SK-N-SH treated with all-trans-retinoic acid at 6 μM for 48 hours (cell line): ENCODE measurements at regions not wholly inside any gene's neighbourhood (a gene's known extent, or its start where the extent isn't known, plus 50 kb on each side); places are given as distances from the start of the nearest gene placed in this dataset.

ENCODE experiments used
- ATAC-seq: fragments of 200-7000 bp; cut with Tn5 transposase; 3 replicates; pipeline ENCODE4 v1.9.1; 2020; ENCODE audit warnings: mild to moderate bottlenecking, moderate library complexity
- ARNTL ChIP-seq: fragments of 450-650 bp; formaldehyde crosslinking; IDR thresholded peaks from 2 replicates; pipeline ENCODE4 v1.5.0; 2020; ENCODE audit warnings: low read depth, mild to moderate bottlenecking, moderate library complexity, borderline replicate concordance
- BACH2 ChIP-seq: fragments of 250-450 bp; sonication (Bioruptor Pico); IDR thresholded peaks from 2 replicates; pipeline ENCODE4 v1.9.0; 2021; ENCODE audit warnings: mild to moderate bottlenecking, borderline replicate concordance
- CREB5 ChIP-seq: fragments of 250-450 bp; sonication (Bioruptor Pico); IDR thresholded peaks from 2 replicates; pipeline ENCODE4 v1.5.1; 2020; ENCODE audit warnings: low read depth, mild to moderate bottlenecking, moderate library complexity
- CSDC2 ChIP-seq: fragments of 250-450 bp; sonication (Bioruptor Pico); IDR thresholded peaks from 2 replicates; pipeline ENCODE4 v1.5.0; 2020; ENCODE audit warnings: mild to moderate bottlenecking, moderate library complexity
- CSRNP3 ChIP-seq: fragments of 250-450 bp; sonication (Bioruptor Pico); IDR thresholded peaks from 2 replicates; pipeline ENCODE4 v1.5.1; 2021; ENCODE audit warnings: mild to moderate bottlenecking, moderate library complexity
- ESRRG ChIP-seq: fragments of 250-450 bp; sonication (Bioruptor Pico); IDR thresholded peaks from 2 replicates; pipeline ENCODE4 v1.6.1; 2021; ENCODE audit warnings: mild to moderate bottlenecking
- GLIS3 ChIP-seq: fragments of 250-450 bp; sonication (Bioruptor Pico); IDR thresholded peaks from 2 replicates; pipeline ENCODE4 v1.5.0; 2020; ENCODE audit warnings: mild to moderate bottlenecking, moderate library complexity
- ISL1 ChIP-seq: fragments of 250-450 bp; sonication (Bioruptor Pico); IDR thresholded peaks from 2 replicates; pipeline ENCODE4 v2.1.2; 2022; ENCODE audit warnings: mild to moderate bottlenecking, moderate library complexity
- OSR1 ChIP-seq: fragments of 250-450 bp; sonication (Bioruptor Pico); IDR thresholded peaks from 2 replicates; pipeline ENCODE4 v1.8.0; 2022; ENCODE audit warnings: moderate library complexity, mild to moderate bottlenecking, inconsistent platforms
- PATZ1 ChIP-seq: fragments of 250-450 bp; sonication (Bioruptor Pico); IDR thresholded peaks from 2 replicates; pipeline ENCODE4 v1.8.0; 2020; ENCODE audit warnings: mild to moderate bottlenecking, moderate library complexity, borderline replicate concordance
- POU6F1 ChIP-seq: fragments of 250-450 bp; sonication (Bioruptor Pico); IDR thresholded peaks from 2 replicates; pipeline ENCODE4 v1.8.0; 2021; ENCODE audit warnings: low read depth, mild to moderate bottlenecking, moderate library complexity, borderline replicate concordance
- PPARA ChIP-seq: fragments of 250-450 bp; sonication (Bioruptor Pico); IDR thresholded peaks from 2 replicates; pipeline ENCODE4 v1.5.0; 2020; ENCODE audit warnings: mild to moderate bottlenecking, borderline replicate concordance
- RARB ChIP-seq: fragments of 250-450 bp; sonication (Bioruptor Pico); IDR thresholded peaks from 2 replicates; pipeline ENCODE4 v1.8.0; 2021; ENCODE audit warnings: mild to moderate bottlenecking, moderate library complexity
- TOX ChIP-seq: fragments of 250-450 bp; sonication (Bioruptor Pico); IDR thresholded peaks from 2 replicates; pipeline ENCODE4 v1.8.0; 2021; ENCODE audit warnings: mild to moderate bottlenecking, moderate library complexity, borderline replicate concordance
- TSHZ2 ChIP-seq: fragments of 250-450 bp; sonication (Bioruptor Pico); IDR thresholded peaks from 2 replicates; pipeline ENCODE4 v1.5.0; 2020; ENCODE audit warnings: mild to moderate bottlenecking, moderate library complexity
- ZC3H10 ChIP-seq: fragments of 250-450 bp; sonication (Bioruptor Pico); IDR thresholded peaks from 2 replicates; pipeline ENCODE4 v1.5.1; 2021; ENCODE audit warnings: mild to moderate bottlenecking, moderate library complexity
- ZFP30 ChIP-seq: fragments of 450-650 bp; formaldehyde crosslinking; IDR thresholded peaks from 2 replicates; pipeline ENCODE4 v1.5.0; 2022; ENCODE audit warnings: mild to moderate bottlenecking, moderate library complexity
- ZNF565 ChIP-seq: fragments of 450-650 bp; formaldehyde crosslinking; conservative IDR thresholded peaks from 2 replicates; pipeline ENCODE4 v1.5.0; 2020; ENCODE audit warnings: low read depth, mild to moderate bottlenecking, moderate library complexity
- ZNF70 ChIP-seq: fragments of 450-650 bp; formaldehyde crosslinking; IDR thresholded peaks from 2 replicates; pipeline ENCODE4 v1.5.0; 2020; ENCODE audit warnings: mild to moderate bottlenecking, moderate library complexity

DNA sequence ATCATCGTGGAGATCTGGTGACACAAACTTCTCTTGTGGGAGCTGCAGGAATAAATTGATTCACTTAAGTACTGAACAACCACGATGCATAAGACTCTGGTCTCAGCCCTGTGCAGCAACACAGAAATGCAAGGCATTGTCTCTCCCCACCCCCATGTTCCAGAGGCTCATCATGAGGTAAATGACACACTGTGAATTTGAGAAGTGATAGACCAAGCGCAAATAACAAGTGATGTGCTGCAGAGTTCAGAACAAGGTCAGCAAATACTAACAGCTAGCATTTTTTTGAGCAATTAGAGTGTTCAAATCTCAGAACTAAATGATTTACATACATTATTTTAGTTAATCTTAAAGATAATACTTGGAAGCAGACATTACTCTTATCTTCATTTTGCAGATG lies 223.7 kb downstream of the SEC16B start:
- TF ChIP-seq ESRRG (CRISPR knock-in tag): no peak
- no peak for TF ChIP-seq ZFP30
- no peak for ATAC-seq

GRCh38 chr1:177744906-177745305 lies 225.0 kb downstream of the SEC16B start:
- TF ChIP-seq CSDC2 (CRISPR knock-in tag): no peak
- TF ChIP-seq POU6F1 (CRISPR knock-in tag): no peak
- no peak for TF ChIP-seq CSRNP3
- no peak for TF ChIP-seq PATZ1 (CRISPR knock-in tag)
- TF ChIP-seq, all 23 proteins: peak for 0
- no peak for ATAC-seq

DNA sequence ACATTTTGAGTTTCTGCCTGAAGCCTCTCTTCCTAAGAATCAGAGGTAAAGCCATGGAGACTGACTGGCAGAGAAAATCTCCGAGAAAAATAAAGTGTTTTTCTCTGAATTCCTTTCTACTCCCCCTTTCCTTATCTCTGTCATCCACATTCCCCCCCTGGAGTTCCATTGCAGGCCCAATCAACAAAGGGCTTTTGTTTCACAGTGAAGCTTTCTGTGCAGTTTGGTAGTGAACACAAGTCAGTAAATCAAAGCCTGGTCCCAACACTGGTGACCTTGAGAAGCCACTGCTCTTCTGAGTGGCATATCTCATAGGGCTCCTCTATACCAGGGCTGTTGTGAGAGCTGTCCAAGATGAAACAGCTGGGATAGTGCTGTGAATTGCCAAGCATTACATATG lies 228.4 kb downstream of the SEC16B start:
- no peak for TF ChIP-seq ZC3H10 (CRISPR knock-in tag)
- no peak for TF ChIP-seq ZFP30
- no peak for TF ChIP-seq TOX (CRISPR knock-in tag)
- no peak for TF ChIP-seq TSHZ2 (CRISPR knock-in tag)
- no peak for TF ChIP-seq RARB (CRISPR knock-in tag)
- TF ChIP-seq ISL1 (CRISPR knock-in tag): no peak
- TF ChIP-seq BACH2 (CRISPR knock-in tag): no peak
- TF ChIP-seq GLIS3: no peak
- no peak for TF ChIP-seq OSR1
- TF ChIP-seq, all 23 proteins: peak for 0
- ATAC-seq: no peak

DNA sequence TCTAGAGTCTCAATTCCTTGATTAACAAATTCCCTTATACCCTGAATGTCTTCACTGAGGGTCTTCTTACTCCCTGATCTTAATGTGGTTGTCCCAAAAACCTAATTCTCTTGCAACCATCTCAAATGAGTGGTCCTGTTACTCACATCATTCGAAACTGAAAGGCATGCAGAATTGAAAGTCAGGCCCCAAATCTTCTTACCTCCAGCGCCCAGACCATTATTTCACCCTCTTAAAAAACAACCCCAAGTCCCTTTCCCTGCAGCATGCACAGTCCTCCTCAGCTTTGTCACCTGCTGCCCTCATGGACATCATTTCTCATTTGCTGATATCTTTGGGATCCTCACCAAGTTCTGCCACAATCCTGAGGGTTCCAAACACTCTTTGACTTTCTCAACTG lies 230.1 kb downstream of the SEC16B start:
- no peak for ATAC-seq
- TF ChIP-seq OSR1 (no peak), CSDC2 (CRISPR knock-in tag) (no peak), ZC3H10 (CRISPR knock-in tag) (no peak), ZFP30 (no peak), ISL1 (CRISPR knock-in tag) (no peak), ZNF70 (CRISPR knock-in tag) (no peak), CSRNP3 (no peak), CREB5 (CRISPR knock-in tag) (no peak), ARNTL (no peak), POU6F1 (CRISPR knock-in tag) (no peak), ESRRG (CRISPR knock-in tag) (no peak), TSHZ2 (CRISPR knock-in tag) (no peak), PPARA (no peak), ZNF565 (CRISPR knock-in tag) (no peak)
